Stromal cell of bone marrow (primary cell): ENCODE measurements at regions not wholly inside any gene's neighbourhood (a gene's known extent, or its start where the extent isn't known, plus 50 kb on each side); places are given as distances from the start of the nearest gene placed in this dataset.
"Not testable (repeated sequence)": the region's sequence is repeated elsewhere in the genome, so short reads cannot be mapped to it uniquely, and the experiment has no call there.

Experiments
- DNase-seq: peaks from one replicate; pipeline ENCODE4 v3.0.0-alpha.2; 2012; ENCODE audit warnings: low read depth

GRCh38 chr21:17679002-17679600 is 66.4 kb upstream of the BTG3 start:
- DNase-seq, result peak; percentile 50

DNA sequence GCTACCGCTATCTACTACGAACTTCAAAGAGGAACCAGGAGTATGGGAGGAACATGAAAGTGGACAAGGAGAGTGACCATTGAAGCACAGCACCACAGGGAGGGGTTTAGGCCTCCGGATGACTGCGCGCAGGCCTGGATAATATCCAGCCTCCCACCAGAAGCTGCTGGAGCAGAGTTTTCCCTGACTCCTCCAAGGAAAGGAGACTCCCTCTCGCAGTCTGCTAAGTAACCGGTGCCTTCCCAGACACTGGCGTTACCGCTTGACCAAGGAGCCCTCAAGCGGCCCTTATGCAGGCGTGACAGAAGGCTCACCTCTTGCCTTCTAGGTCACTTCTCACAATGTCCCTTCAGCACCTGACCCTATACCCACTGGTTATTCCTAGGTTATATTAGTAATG is 64.2 kb upstream of the BTG3 start:
- not testable (repeated sequence) for DNase-seq

GRCh38 chr21:17674106-17674505 is 61.4 kb upstream of the BTG3 start:
- no peak for DNase-seq

DNA sequence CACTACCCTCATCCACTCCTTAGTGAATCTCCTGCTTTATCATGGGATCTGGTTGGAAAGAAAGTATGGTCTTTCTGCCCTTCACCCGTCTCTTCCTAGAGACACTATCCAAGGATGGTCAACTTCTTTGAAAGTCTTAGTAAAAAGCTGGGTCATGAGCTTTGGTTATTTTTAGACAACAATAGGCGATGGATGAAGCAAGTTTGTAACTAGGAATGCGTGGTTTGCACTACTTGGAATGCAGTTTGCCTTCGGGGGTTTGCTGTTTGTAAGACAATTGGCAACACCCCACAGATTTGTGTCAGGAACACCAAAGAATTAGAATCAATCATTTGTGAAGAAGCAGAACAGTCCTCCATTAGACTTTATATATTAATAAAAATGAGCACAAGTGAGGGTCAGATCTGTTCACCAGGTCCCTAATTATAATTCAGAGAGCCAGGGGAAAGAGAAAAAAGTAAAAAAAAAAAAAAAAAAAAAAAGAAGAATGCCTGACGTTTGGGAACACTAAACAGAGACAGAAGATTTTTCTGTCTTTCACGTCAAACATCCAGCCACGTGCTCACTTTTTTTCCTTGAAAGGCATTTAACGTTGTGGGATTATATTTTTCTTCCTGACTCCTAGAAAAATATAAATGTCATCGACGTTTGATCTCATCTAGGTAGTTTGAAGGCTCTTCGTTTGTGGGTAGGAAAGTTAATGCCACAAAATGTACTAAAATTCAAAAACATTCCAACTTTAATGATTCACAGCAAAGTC is 60.7 kb upstream of the BTG3 start:
- DNase-seq, result no peak

DNA sequence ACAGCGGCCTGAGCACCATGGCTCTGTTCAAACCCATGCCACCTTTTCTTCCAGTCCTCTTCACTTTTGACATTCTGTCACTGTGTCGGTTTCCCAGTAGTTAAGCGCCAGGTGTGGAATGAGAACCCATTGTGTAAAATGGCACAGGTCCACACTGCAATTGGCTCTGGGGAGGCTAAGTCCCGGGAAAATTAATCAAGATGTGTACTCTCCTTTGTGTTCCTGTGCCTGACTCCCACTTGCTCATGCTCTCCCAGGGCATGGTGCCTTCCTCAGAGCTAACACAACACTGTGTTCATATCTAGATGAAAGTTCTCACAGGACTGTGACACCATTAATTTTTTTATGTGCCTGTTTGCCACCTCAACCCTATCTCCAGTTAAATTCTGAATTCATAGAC is 59.0 kb upstream of the BTG3 start:
- no peak for DNase-seq

DNA sequence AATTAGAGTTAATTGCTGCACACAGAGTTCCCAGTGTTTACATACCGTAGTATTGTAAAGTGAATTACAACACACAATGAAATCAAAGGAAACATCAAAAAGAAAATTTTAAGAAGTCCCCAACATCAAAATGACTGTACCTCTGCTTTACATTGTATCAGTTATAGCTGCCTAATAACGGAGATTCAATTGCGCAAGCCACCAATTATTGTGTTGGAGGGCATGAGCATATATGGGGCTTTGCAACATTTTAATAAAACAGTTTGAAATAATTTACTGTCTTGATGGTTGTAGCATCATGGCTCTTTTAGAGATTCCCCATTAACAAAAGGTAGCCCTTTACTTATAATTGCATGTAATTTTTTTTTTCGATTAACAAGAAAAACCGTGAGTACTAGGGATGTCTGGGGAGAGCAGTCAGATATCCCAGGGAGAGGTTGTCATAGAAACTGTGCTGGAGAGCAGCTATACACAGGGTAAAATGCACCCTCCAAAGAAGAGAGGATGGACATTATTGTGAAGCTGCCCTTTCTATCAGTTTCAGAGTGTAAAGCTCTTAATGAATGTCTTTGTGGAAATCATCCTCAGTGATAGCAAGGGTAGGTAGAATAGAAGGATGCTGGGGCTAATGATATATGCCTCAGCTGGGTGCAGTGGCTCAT is 55.9 kb upstream of the BTG3 start:
- no peak for DNase-seq

DNA sequence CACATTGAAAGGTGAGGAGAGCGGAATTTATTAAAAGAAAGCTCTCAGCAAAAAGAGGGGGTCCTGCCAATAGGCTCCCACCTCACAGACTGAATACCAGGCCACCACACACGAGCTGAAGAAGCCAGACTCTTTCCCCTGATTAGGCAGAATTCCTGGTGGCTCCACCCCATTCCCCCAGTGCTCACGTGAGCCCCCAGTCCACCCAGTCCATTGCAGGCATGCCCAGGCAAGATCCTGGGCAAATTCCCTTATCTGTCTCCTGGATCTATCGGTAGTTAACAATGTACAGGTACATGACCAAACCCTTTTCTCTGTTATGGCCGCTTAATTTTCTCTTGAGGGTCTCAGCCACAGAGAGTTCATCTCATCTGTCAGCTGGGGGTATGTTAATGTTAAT is 54.6 kb upstream of the BTG3 start:
- no peak for DNase-seq
